ENCODE measurements at regions not wholly inside any gene's neighbourhood (a gene's known extent, or its start where the extent isn't known, plus 50 kb on each side); places are given as distances from the start of the nearest gene placed in this dataset.

GRCh38 chr18:51383711-51384110 lies 186.2 kb upstream of the MEX3C start:
- in situ Hi-C loops (cut with HindIII; ENCODE audit: extremely low pct_ligation_motif_present, low pct_unique_long_range_greater_than_20kb), result loop anchor here (5.0 to 10.0 kb wide), 2 partner anchors 109 to 276 kb away; no protein-coding TSS in a partner anchor
- ATAC-seq, result no peak
- POLR2A ChIA-PET, result no interaction called here

More at GRCh38 chr18:51383711-51384110, 186.2 kb upstream of the MEX3C start:
- 0% methylated on average over 1 of the region's 1 CpG for WGBS (ENCODE audit: low lambda C conversion rate)
- intact Hi-C loops (cut with micrococcal nuclease; ENCODE audit: unreplicated experiment), result loop anchor here (2.0 to 5.0 kb wide), 3 partner anchors 105 to 273 kb away; partner anchors contain the start of gene MEX3C
- DNase-seq (ENCODE audit: low spot score) (no peak), FAIRE-seq (no peak)
- Histone ChIP-seq H3K27me3 (ENCODE audit: control insufficient read depth in 1 of 2, insufficient read depth in 2 of 2, low read length in 2 of 2) (no peaks in the 10 kb centered on the region), H3K9ac (ENCODE audit: insufficient read depth, low read depth, low read length) (no peak overlapping the region), H3K27ac (ENCODE audit: extremely low read length, insufficient read depth, low read length) (no peak overlapping the region), H3K9me3 (ENCODE audit: low read length) (no peaks in the 10 kb centered on the region), H2AFZ (ENCODE audit: low read length) (no peak overlapping the region), H4K20me1 (ENCODE audit: insufficient read depth, low read length) (no peaks in the 10 kb centered on the region), H3K4me1 (ENCODE audit: insufficient read depth, low read length) (no peaks in the 10 kb centered on the region), H3K4me2 (ENCODE audit: low read depth, low read length) (no peak overlapping the region), H3K4me3 (replicated peaks in 1 of 3; ENCODE audit: insufficient read depth in 1 of 3, low read depth in 2 of 3, low read length in 3 of 3) (no peak overlapping the region), H3K36me3 (replicated peaks in 1 of 2; ENCODE audit: control insufficient read depth in 1 of 2, insufficient read depth in 2 of 2, low read length in 2 of 2) (no peaks in the 10 kb centered on the region), H3K79me2 (ENCODE audit: insufficient read depth, low read length) (no peaks in the 10 kb centered on the region)
- TF ChIP-seq, protein P1, sequence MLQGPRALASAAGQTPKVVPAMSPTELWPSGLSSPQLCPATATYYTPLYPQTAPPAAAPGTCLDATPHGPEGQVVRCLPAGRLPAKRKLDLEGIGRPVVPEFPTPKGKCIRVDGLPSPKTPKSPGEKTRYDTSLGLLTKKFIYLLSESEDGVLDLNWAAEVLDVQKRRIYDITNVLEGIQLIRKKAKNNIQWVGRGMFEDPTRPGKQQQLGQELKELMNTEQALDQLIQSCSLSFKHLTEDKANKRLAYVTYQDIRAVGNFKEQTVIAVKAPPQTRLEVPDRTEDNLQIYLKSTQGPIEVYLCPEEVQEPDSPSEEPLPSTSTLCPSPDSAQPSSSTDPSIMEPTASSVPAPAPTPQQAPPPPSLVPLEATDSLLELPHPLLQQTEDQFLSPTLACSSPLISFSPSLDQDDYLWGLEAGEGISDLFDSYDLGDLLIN (CRISPR knock-in tag; IDR thresholded peaks at IDR 0.05; ENCODE audit: borderline replicate concordance), result no peak
- TF ChIP-seq MATR3 (CRISPR knock-in tag; IDR thresholded peaks at IDR 0.05) (no peak), SALL2 (CRISPR knock-in tag; IDR thresholded peaks at IDR 0.05) (no peak), RFXAP (CRISPR knock-in tag; IDR thresholded peaks at IDR 0.05; ENCODE audit: borderline replicate concordance) (no peak), CEBPB (IDR thresholded peaks at IDR 0.05; ENCODE audit: borderline replicate concordance, low read depth, low read length) (no peak), ZNF878 (CRISPR knock-in tag; IDR thresholded peaks at IDR 0.05) (no peak), ZNF704 (CRISPR knock-in tag; IDR thresholded peaks at IDR 0.05; ENCODE audit: borderline replicate concordance) (no peak), AKAP8 (CRISPR knock-in tag; IDR thresholded peaks at IDR 0.05) (no peak), ZBTB44 (CRISPR knock-in tag; IDR thresholded peaks at IDR 0.05) (no peak), ZNF468 (CRISPR knock-in tag; IDR thresholded peaks at IDR 0.05) (no peak), ZBTB8A (CRISPR knock-in tag; IDR thresholded peaks at IDR 0.05; ENCODE audit: borderline replicate concordance, low read depth) (no peak), ZNF382 (CRISPR knock-in tag; IDR thresholded peaks at IDR 0.05; ENCODE audit: borderline replicate concordance) (no peak), ATM (IDR thresholded peaks at IDR 0.05; ENCODE audit: borderline replicate concordance) (no peak), PCBP1 (IDR thresholded peaks at IDR 0.05; ENCODE audit: borderline replicate concordance, low read depth, low read length) (no peak)
- CTCF ChIA-PET (ENCODE audit: low intra/inter-chr PET ratio, low total read pairs), result interaction anchor here (1.5 kb wide), 1 partner anchor 273 kb away, joined by 8 read pairs; no protein-coding TSS in a partner anchor
- no TSS peak for BruUV-seq (replicated peaks)

Measured in HepG2 (cell line).